ENCODE measurements at regions not wholly inside any gene's neighbourhood (a gene's known extent, or its start where the extent isn't known, plus 50 kb on each side); places are given as distances from the start of the nearest gene placed in this dataset.

DNA sequence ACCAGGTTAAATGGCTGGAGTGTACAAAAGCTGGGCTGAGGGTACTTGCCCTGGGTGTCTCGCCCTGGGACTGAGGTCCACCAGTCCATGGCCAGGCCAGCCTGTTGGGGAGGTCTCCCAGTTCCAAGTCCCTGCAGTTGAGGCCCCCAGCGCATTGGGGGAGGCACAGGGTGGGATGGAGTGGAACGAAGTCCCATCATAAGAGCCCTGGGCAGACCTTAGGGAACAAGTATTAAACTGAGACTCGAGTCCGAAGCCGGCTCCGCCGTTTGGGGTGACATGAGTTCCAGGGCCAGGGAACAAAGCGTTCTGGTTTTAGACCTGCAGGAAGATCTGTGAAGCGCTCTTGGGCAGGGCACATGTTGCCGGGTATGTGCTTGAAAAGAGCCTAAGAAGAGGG, 84.7 kb downstream of the ALG10 start:
- DNase-seq (ENCODE audit: low read depth, low spot score) (no peak), FAIRE-seq (no peak)
- H3K4me1 ChIP-seq (ENCODE audit: control insufficient read depth, extremely low read depth, insufficient read depth, low read length): no peaks in the 10 kb centered on the region
- CTCF ChIA-PET: no interaction called here
- no peak overlapping the region for H3K4me2 ChIP-seq (ENCODE audit: insufficient read depth, low read length)
- dilution Hi-C loops (cut with MboI; ENCODE audit: extremely low pct_ligation_motif_present, low sequenced_read_pairs): no loop called here
- no peaks in the 10 kb centered on the region for H3K27me3 ChIP-seq (ENCODE audit: control insufficient read depth in 2 of 2, insufficient read depth in 2 of 2, low read length in 2 of 2)
- BruUV-seq (replicated peaks): no TSS peak
- no peaks in the 10 kb centered on the region for H3K9me1 ChIP-seq (replicated peaks; ENCODE audit: control insufficient read depth, extremely low read depth, insufficient read depth, low read length)
- H3K9ac ChIP-seq (replicated peaks; ENCODE audit: extremely low read depth, insufficient read depth, low read length): no peak overlapping the region
- no peaks in the 10 kb centered on the region for H3K79me2 ChIP-seq (ENCODE audit: control insufficient read depth, insufficient read depth, low read length)
- no peak overlapping the region for H3K4me3 ChIP-seq (replicated peaks in 1 of 3; ENCODE audit: insufficient read depth in 1 of 3, low read depth in 1 of 3, low read length in 3 of 3)
- H4K20me1 ChIP-seq (replicated peaks; ENCODE audit: control insufficient read depth, extremely low read depth, insufficient read depth, low read length): no peaks in the 10 kb centered on the region
- H3K36me3 ChIP-seq (ENCODE audit: control insufficient read depth in 2 of 2, extremely low read depth in 1 of 2, insufficient read depth in 2 of 2, low read length in 2 of 2): no peaks in the 10 kb centered on the region
- no peak overlapping the region for H2AFZ ChIP-seq (ENCODE audit: low read depth, low read length)
- intact Hi-C loops (cut with micrococcal nuclease): no loop called here
- TF ChIP-seq, protein P1, sequence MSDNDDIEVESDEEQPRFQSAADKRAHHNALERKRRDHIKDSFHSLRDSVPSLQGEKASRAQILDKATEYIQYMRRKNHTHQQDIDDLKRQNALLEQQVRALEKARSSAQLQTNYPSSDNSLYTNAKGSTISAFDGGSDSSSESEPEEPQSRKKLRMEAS (IDR thresholded peaks at IDR 0.05; ENCODE audit: insufficient read depth, insufficient read length): no peak
- TF ChIP-seq, protein P2, sequence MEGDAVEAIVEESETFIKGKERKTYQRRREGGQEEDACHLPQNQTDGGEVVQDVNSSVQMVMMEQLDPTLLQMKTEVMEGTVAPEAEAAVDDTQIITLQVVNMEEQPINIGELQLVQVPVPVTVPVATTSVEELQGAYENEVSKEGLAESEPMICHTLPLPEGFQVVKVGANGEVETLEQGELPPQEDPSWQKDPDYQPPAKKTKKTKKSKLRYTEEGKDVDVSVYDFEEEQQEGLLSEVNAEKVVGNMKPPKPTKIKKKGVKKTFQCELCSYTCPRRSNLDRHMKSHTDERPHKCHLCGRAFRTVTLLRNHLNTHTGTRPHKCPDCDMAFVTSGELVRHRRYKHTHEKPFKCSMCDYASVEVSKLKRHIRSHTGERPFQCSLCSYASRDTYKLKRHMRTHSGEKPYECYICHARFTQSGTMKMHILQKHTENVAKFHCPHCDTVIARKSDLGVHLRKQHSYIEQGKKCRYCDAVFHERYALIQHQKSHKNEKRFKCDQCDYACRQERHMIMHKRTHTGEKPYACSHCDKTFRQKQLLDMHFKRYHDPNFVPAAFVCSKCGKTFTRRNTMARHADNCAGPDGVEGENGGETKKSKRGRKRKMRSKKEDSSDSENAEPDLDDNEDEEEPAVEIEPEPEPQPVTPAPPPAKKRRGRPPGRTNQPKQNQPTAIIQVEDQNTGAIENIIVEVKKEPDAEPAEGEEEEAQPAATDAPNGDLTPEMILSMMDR (IDR thresholded peaks at IDR 0.05; ENCODE audit: extremely low read depth in 1 of 2, insufficient read depth in 1 of 2, low read depth in 1 of 2, low read length in 2 of 2): no peak
- TF ChIP-seq JUN (IDR thresholded peaks at IDR 0.05; ENCODE audit: borderline replicate concordance, insufficient read depth, insufficient read length, low read depth): no peak
- TF ChIP-seq GATA2 (IDR thresholded peaks at IDR 0.05; ENCODE audit: insufficient read depth, insufficient read length, low read depth, low read length): no peak
- TF ChIP-seq MYC (IDR thresholded peaks at IDR 0.05; ENCODE audit: low read depth, low read length): no peak
- TF ChIP-seq POLR2AphosphoS5 (IDR thresholded peaks at IDR 0.05; ENCODE audit: insufficient read depth, low read depth, low read length): no peak
- TF ChIP-seq POLR2A (IDR thresholded peaks at IDR 0.05; ENCODE audit: low read depth, low read length): no peak
- no peak for TF ChIP-seq FOS (IDR thresholded peaks at IDR 0.05; ENCODE audit: borderline replicate concordance, insufficient read depth, low read length)
- no peak for TF ChIP-seq EZH2 (IDR thresholded peaks at IDR 0.05; ENCODE audit: borderline replicate concordance, low read depth, low read length, severe bottlenecking)
- no peaks in the 10 kb centered on the region for H3K9me3 ChIP-seq (replicated peaks; ENCODE audit: control insufficient read depth, insufficient read depth, low read length)
- POLR2A ChIA-PET: no interaction called here
- no peak overlapping the region for H3K27ac ChIP-seq (ENCODE audit: insufficient read depth, low read depth, low read length)
